HG02870 (cell line): ENCODE measurements at regions not wholly inside any gene's neighbourhood (a gene's known extent, or its start where the extent isn't known, plus 50 kb on each side); places are given as distances from the start of the nearest gene placed in this dataset.

Experiments
- ATAC-seq: cut with Tn5 transposase; IDR thresholded peaks from one replicate; pipeline ENCODE4 v1.9.1; 2021; ENCODE audit warnings: mild to moderate bottlenecking, moderate library complexity; ENCODE audit not compliant: unreplicated experiment

DNA sequence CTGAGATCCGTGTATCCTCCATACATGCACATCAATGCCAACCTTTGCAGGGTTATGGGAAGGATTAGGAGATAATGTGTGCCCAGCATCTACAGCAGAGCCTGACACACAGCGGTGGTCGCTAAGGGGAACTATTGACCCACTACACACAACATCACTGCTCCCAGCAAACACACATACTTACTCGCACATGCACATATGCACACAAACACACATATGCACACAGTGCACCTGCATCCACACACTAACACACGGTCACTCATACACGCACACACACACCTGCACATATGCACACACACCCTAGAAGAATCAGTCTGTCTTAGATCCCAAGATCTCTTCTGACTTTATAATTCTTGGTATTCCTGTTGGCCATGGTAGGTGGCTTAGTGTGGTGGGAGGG is 118.3 kb downstream of the GYPC start:
- no peak for ATAC-seq

DNA sequence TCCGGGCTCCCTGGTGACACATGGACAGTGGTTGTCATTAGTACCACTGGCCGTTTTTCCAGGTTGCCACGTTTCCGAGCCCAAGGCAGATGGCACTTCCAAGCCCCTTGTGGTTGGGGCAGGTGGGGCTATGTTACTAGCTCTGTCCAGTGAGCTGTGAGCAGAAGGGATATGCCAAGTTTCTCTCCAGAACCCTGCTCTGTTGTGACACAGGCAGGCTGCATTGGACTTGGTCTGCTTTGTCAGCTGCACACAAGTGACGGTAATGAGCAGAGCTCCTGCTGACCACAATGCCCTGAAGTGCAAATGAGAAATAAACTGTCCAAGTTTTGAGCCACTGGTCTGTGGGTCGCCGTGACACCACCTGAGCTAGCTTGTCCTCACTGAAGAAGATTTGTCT is 118.8 kb downstream of the GYPC start:
- no peak for ATAC-seq

DNA sequence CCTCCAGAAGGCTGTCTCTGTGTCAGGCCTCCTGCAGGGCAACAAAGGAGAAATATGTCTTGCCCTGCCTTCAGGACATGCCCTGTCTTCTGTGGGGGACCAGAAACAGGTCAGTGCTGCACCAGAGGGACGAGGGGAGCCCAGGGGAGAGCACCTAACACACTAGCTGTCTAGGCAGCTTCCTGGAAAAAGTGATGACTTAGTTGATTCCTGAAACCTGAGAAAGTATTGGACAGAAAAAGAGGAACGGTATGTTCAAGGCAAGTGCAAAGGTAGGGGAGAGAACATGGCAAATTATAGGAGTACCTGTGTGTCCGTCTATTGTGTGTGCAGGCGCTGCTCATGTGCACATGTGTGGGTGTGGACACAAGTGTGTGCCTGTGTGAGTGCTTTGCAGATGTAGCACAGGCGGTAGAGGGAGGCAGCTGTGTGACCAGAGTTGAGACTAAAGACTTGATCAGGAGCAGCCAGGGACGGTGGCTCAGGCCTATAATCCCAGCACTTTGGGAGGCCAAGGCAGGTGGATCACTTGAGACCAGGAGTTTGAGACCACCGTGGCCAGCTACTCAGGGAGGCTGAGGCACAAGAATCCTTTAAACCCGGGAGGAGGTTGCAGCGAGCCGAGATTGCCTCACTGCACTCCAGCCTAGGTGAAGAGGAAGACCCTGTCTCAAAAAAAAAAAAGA is 119.5 kb downstream of the GYPC start:
- ATAC-seq: no peak

DNA sequence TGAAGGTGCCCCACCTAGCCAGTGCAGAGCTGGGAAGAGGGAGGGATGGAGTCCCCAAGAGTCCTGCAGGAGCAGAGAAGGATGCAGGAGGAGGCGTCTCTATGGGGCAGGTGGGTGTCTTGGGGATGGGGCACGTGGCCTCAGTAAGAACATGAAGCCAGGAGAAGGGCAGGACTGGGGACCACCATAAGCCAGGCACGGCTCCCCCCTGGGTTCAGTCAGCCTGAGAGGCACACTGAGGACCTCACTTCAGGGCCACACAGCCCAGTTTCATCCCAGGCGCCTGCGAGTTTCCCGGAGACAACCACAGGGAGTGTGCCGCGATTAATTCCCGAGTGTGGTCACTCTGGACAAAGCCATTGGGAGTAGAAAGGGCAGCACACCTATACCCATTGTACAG is 120.3 kb downstream of the GYPC start:
- ATAC-seq: peak; percentile 7

DNA sequence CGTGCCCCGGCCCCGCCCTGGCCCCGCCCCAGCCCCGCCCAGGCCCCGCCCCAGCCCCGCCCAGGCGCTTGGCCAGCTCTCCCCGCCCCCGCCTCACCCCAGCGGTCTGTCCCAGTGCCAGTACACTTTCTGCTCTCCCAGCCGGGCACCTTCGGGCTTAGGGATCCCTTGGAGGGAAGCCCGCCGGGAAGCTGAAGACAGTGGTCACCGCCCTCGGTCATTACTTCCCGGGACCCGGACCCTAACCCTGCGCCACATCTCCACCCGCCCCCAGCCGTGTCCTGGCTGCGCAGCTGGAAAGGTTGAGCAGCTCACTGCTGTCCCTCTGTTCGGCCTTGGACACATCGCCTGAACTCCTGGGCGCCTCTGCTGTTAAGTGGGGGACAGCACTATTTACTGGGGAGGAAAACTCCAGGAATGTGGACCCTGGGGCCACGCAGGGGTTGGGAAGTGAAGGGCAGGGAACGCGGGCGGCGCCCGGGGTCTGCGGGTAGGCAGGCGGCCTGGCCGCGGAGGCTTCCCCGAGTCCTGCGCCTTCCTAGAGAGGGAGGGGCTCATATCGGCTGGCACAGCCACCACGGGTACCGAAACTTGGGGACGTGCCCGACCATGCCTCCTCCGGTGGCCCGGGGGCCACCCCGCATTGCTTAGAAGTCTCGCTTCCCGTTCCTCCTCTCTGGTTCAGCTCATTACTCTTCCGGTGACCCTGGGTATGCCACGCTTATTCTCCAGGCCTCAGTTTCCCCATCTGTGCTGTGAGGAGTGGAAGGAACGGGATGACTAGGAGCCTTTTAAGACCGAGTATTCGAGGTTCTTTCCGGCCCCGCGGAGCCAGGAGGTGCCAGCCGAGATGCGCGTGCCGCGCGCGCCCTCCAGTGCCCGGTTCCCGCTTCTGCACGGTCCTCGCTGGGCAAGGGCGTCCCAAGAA is 121.0 kb downstream of the GYPC start:
- ATAC-seq: peak; percentile 82

DNA sequence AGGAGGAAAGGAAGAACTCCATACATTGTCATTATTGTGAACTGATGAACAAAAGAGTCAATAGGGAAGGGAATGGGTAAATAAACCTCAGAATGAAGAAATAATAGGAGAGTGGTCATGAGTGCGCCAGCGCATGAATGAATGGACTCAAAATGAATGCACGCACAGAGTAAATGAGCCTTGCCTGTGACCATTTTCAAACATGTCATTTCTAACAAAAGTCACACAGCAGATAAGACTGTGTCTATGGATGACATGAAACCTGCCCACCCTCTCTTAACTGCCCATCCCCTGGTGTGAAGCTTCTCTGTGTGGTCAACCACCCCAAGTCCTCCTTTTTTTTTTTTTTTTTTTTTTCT is 121.1 kb upstream of the TEX51 start:
- peak; percentile 5 for ATAC-seq

DNA sequence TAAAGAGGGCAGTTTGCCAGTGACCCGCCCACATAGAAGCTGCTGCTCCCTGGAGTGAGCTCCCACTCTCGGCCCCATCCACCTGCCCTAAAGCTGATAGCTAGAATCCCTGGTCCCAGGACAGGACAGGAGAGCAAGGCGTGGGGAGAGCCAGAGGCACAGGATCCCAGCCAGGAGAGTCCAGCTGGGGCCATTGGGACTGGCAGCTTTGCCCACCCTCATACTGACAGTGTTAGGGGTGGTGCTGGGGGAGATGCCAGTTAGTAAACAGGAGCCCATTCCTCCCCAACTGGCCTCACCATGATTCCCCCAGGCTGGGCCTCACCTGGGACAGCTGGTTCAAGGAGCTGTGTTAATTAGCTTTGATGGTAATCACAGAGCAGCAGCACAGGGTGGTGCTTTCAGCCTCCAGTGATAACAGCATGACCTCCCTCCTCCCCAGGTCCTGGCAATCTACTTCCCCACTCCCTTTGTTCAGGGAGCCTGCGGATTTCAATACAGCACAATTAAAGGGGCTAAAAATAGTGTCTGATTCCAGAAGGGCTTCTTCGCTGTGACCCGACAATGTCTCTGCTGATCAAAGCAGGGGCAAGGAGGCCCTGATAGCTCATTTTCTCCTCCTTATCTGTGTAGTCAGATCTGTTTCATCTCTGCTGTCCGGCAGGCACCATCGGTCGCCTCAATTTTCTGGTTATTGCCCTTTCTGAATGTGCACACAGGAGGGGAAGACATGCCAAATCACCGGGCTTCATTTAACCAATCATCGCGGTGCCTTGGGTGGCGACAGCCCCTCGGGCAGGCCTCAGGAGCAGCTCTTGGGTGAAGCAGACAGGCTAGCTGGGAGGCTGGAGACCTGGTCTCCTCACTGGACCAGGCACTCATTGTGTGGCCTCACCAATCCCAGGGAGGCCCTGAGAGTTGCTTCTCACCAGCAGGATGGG is 119.9 kb upstream of the TEX51 start:
- ATAC-seq: no peak

DNA sequence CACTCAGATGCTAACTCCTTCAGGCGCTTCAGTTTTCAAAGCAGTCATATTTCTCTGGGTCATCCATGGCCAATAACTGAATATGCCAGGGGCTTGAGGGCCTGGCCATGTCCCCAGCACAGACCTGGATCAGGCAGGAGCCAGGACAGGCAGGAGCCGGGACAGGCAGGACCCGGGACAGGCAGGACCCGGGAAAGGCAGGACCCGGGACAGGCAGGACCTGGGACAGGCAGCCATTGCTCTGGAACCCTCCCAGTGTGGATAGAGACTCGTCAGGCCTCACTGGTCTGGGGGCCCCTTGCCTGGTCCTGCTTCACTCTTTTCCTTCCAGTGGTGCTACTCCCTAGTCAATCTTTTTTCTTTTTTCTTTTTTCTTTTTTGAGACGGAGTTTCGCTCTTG is 117.5 kb upstream of the TEX51 start:
- ATAC-seq: no peak

DNA sequence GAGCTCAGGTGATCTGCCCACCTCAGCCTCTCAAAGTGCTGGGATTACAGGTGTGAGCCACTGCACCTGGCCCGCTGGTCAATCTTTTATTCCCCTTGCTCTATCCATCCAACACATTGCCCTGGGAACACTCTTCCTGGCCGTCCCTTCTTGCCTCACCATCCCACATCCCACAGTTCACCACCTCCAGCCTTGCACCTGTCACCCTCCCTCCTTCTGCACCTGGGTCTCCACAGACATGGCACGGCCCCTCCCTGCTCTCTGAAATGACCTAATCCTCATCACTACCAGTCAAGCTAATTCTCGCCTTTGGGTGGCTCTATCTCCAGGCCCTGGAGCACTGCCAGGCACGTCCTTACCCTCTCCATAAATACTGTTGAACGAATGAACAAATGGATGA is 116.9 kb upstream of the TEX51 start:
- ATAC-seq: no peak

DNA sequence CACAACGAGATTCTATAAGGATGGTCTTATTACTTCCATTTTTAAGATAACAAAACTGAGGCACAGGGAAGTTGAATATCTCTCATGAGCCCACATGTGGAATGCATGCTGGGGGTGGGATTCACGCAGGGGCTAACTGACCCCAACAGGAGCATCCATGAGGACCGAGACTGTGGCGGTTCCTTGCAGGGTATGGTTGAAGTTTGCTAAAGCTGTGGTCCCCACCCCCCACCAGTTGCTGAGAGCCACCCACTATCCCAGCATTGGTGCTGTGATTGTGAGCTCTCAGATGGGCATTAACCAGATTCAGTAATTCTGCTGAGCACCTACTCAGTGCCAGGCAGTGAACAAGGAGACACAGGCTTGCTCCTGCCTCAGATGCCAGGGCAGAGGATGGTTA is 116.0 kb upstream of the TEX51 start:
- ATAC-seq: no peak

DNA sequence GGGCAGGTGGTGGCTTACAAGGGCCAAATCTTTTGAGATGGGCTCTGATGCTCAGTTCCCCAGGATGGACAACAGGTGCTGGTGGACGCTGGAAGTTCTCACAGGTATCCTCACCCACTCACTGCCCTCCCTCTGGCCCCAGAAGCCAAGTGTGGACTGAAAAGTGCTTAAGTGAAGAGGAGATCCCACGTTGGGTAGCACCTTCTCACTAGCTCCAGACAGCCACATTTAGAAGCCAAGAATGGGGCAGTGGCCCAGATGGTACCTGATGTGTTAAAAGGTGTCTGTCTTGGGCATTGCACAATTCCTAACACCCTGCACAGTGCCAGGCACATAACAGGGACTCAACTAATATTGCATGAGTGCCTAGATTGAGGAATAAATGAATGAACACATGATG is 115.3 kb upstream of the TEX51 start:
- ATAC-seq: no peak

DNA sequence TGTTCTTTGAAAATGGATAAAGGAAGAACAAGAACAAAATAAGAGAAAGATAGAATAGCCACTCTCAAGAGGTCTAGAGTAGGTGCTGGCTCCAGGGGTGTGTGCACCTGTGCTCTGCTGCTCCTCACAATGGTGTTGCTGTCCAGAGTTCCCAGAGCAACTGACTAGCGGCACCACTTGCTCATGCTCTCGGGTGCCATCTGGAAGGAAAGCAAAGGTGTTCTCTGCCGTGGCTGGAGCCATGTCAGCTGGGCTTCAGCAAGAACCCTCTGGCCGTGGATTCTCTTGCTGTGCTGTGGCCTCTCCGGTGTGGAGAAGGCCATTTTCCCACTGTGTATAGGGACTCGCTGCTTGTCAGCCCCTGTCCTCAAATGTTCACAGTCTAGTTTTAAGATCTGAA is 114.6 kb upstream of the TEX51 start:
- ATAC-seq: no peak

DNA sequence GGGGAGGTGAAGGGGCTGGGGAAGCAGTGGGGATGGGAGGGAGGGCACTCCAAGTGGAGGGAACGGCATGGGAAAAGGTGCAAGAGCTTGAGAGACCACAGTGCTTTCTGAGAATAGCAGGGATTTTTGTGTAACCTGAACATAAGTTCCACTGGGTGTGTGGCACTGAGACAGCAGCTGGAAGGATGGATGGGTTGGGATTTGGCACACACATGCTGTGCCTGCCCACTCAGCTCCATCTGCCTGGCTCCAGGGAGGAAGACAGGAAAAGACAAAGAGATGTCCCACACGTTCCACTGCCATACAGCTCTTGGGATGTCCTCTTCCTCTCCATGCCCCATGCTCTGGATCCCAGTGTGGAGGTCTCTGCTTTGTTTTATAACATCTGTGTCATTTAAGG is 114.1 kb upstream of the TEX51 start:
- ATAC-seq: no peak

DNA sequence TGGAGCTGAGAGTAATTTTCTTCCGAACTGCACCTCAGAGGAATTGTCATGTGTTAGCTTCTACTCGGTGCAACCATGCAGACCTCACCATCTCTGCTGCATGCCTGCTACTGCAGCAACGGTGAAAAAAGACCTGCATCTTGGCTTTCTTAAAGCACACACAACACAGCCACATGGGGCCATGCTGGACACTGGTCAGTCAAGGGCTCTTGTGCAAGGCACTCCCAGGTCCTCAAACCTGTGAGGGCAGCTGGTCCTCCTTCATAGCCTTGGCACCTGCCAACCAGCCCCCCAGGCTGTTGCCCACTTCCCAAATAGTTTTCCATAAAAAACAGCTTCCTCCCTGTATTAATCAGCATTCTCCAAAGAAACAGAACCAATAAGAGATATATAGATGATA is 113.5 kb upstream of the TEX51 start:
- ATAC-seq: no peak

DNA sequence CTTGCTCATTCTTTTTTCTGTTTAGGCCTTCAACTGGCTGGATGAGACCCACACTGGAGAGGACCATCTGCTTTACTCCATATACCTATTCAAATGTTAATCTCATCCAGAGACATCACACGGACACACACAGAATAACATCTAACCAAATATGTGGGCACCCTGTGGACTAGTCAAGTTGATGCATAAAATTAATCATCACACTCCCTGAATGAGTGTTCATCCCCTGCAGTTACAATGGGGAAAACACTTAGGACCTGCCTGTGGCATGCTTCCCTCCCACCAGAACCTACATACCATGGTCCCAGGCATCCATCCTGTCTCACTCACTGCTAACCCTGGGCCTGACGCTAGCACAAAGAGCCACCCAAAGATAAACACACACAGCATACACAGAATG is 112.8 kb upstream of the TEX51 start:
- no peak for ATAC-seq

DNA sequence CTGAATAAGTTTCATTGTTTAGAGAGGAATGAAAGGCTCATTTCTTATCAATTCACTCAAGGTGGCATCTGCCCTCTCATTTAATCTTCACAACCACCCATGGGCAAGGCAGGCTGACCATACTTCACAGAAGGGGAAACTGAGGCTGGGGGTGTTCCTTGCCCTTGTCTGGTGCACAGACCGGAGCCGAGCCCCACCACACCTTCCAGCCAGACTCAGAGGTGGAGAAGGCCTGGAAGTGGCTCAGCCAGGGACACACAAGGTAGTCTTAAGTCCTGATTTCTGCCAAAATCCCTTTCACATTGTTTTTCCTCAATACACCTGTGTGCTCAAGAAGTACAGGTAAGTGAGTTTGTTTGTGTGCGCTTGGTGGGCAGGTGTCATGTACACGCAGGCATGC is 111.9 kb upstream of the TEX51 start:
- ATAC-seq: no peak

DNA sequence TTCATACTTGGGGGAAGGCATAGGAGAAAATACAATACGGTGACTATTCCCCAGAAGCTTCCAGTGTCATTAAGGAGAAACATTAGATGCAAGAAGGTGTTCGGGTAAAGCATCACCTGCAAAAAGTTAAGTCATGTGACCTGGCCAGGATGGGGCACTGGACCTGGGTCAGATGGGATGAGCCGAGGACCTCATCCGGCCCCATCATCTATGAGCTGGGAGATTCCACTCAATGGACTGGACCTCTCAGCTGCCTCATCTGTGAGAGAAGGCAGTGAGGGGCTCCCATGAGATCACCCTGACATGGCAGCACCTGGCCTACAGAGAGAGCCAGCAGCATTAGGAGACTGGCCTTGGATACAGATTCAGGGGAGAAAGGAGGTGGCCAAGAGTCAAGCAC is 111.4 kb upstream of the TEX51 start:
- no peak for ATAC-seq

DNA sequence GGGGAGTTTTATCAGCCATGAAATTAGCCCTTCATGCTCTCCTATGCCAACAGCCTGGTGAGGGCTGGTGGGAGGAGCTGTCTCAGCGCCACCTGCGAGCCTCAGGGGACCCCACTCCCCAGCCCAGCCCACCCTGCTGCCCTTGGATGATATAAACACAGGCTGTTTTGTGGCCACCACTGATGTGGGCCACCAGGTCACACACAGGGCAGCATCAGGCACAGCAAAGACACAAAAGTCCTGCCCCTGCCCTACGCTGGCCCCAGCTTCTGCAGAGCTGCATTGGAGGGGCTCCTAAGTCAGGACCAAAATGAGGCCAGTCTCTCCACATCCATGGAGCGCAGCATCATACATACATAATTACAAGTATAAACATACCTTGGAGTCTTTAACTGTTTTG is 110.6 kb upstream of the TEX51 start:
- ATAC-seq: no peak

DNA sequence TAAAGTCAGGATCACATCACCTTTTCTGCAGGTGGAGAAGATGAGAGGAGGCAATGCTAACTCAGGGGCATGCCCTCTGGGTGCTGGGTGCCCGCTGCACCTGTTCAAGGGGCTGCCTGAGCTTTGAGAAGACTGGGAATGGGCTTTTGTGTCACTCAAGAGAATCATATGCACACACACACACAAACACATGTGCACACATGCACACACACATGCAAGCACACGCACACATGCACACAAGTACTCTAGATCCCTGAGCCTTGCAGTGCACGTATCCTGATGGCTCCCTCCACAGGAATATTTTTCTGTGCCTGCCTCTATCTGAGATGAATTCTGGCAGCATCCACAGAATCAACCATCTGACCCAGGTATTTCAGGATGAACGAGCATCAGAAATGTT is 110.0 kb upstream of the TEX51 start:
- ATAC-seq: no peak

DNA sequence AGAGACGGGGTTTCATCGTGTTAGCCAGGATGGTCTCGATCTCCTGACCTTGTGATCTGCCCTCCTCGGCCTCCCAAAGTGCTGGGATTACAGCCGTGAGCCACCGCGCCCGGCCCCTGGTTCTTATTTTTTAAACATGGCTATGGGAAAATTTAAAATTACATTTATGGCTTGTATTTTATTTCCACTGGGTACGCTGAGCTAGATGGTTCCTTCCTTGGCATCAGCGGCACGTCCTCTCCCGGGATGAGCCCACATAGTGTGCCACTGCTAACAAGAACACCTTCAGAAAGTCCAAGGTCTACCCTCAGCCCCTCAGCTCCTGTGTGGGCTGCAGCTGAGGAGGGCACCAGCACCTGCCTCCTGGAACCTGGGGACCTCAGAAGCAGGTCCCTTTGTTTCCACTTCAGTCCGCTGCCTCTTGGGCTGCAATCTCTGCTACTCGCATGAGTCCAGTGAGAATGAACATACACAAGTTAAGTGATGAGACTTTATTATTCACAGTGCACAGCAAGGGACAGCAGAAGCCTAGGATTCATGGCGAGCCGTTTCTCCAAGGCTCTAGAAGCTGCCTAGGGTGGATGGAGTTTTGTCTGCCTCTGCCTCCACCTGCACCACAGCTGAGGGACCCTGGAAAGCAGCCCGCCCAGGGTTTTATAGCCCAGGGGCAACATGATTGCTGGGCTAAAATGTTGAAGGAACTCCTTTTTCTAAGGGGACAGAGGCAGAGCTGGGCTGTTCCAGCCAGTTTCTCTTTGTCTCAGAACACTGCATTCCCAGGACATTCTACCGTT is 107.5 kb upstream of the TEX51 start:
- ATAC-seq: no peak

DNA sequence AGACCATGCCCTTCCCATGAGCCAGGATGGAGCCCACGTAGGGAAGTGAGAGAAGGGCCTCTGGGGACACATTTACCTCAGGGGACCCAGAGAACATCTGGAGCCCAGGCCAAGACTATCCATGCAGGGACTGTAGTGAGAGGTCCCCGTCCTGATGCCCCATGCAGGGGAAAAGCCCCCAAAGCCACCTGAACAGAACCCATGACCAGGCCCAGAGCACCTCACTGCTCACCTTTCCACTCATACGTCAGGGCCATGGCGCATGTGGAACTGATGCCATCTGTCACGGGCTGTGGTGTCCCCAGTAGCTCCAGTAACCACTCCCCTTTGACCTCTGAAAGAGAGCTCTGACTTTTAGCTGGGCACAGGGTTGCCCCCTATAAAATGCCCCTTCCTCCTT is 106.5 kb upstream of the TEX51 start:
- no peak for ATAC-seq
